Activated naive CD8-positive, alpha-beta T cell treated with anti-CD3 and anti-CD28 coated beads for 36 hours (primary cell): ENCODE measurements at regions not wholly inside any gene's neighbourhood (a gene's known extent, or its start where the extent isn't known, plus 50 kb on each side); places are given as distances from the start of the nearest gene placed in this dataset.
"Not testable (repeated sequence)": the region's sequence is repeated elsewhere in the genome, so short reads cannot be mapped to it uniquely, and the experiment has no call there.

Source experiments
- DNase-seq: peaks from one replicate; pipeline ENCODE4 v3.0.0; 2021
- H3K27ac Mint-ChIP-seq: one replicate; pipeline ENCODE4 v1.8.0; 2022; ENCODE audit warnings: mild to moderate bottlenecking, moderate library complexity, mixed read lengths
- H3K27me3 Mint-ChIP-seq: one replicate; pipeline ENCODE4 v1.8.0; 2022; ENCODE audit warnings: mild to moderate bottlenecking, mixed read lengths
- H3K36me3 Mint-ChIP-seq: one replicate; pipeline ENCODE4 v1.8.0; 2021; ENCODE audit warnings: mild to moderate bottlenecking, mixed read lengths
- H3K4me1 Mint-ChIP-seq: one replicate; pipeline ENCODE4 v1.8.0; 2021; ENCODE audit warnings: mixed read lengths
- H3K4me3 Mint-ChIP-seq: one replicate; pipeline ENCODE4 v1.8.0; 2022; ENCODE audit warnings: mild to moderate bottlenecking, moderate library complexity, mixed read lengths
- H3K9me3 Mint-ChIP-seq: one replicate; pipeline ENCODE4 v1.8.0; 2022; ENCODE audit warnings: mixed read lengths

GRCh38 chr11:13206086-13206640 is 71.4 kb upstream of the BMAL1 start:
- Mint-ChIP-seq H3K4me3 (no peak overlapping the region), H3K36me3 (no peaks in the 10 kb centered on the region), H3K27ac (no peak overlapping the region), H3K9me3 (no peaks in the 10 kb centered on the region), H3K4me1 (peaks cover 36% of the 10 kb centered on the region), H3K27me3 (no peaks in the 10 kb centered on the region)
- DNase-seq, result no peak

- Mint-ChIP-seq H3K36me3 (no peaks in the 10 kb centered on the region), H3K4me3 (peak overlapping the region; percentile 75), H3K4me1 (peaks cover 36% of the 10 kb centered on the region), H3K9me3 (no peaks in the 10 kb centered on the region), H3K27ac (peak overlapping the region; percentile 49), H3K27me3 (no peaks in the 10 kb centered on the region)
- no peak for DNase-seq
These were observed 70.3 kb upstream of the BMAL1 start for GRCh38 chr11:13207270-13207664.

GRCh38 chr11:13207665-13208594 is 69.7 kb upstream of the BMAL1 start:
- DNase-seq, result no peak
- H3K9me3 Mint-ChIP-seq, result no peaks in the 10 kb centered on the region
- H3K4me3 Mint-ChIP-seq, result peak overlapping the region; percentile 75
- H3K27ac Mint-ChIP-seq, result peak overlapping the region; percentile 63
- H3K27me3 Mint-ChIP-seq, result no peaks in the 10 kb centered on the region
- peaks cover 36% of the 10 kb centered on the region for H3K4me1 Mint-ChIP-seq
- H3K36me3 Mint-ChIP-seq, result no peaks in the 10 kb centered on the region

- Mint-ChIP-seq H3K4me3 (no peak overlapping the region), H3K4me1 (peaks cover 36% of the 10 kb centered on the region), H3K9me3 (no peaks in the 10 kb centered on the region)
These were observed 68.7 kb upstream of the BMAL1 start for GRCh38 chr11:13208921-13209320.

GRCh38 chr11:13209379-13209778 is 68.2 kb upstream of the BMAL1 start:
- H3K36me3 Mint-ChIP-seq, result no peaks in the 10 kb centered on the region
- no peak overlapping the region for H3K27ac Mint-ChIP-seq
- H3K4me3 Mint-ChIP-seq, result no peak overlapping the region
- H3K9me3 Mint-ChIP-seq, result no peaks in the 10 kb centered on the region
- H3K27me3 Mint-ChIP-seq, result no peaks in the 10 kb centered on the region
- H3K4me1 Mint-ChIP-seq, result peaks cover 36% of the 10 kb centered on the region
- no peak for DNase-seq

More at GRCh38 chr11:13208921-13209320, 68.7 kb upstream of the BMAL1 start:
- no peak for DNase-seq
- no peaks in the 10 kb centered on the region for H3K36me3 Mint-ChIP-seq
- H3K27me3 Mint-ChIP-seq, result no peaks in the 10 kb centered on the region
- no peak overlapping the region for H3K27ac Mint-ChIP-seq

GRCh38 chr11:13210424-13210823 is 67.2 kb upstream of the BMAL1 start:
- H3K4me1 Mint-ChIP-seq, result peaks cover 32% of the 10 kb centered on the region
- H3K4me3 Mint-ChIP-seq, result no peak overlapping the region
- H3K36me3 Mint-ChIP-seq, result no peaks in the 10 kb centered on the region
- H3K27me3 Mint-ChIP-seq, result no peaks in the 10 kb centered on the region
- H3K27ac Mint-ChIP-seq, result no peak overlapping the region
- no peaks in the 10 kb centered on the region for H3K9me3 Mint-ChIP-seq
- no peak for DNase-seq

GRCh38 chr11:13214276-13214675 is 63.3 kb upstream of the BMAL1 start:
- Mint-ChIP-seq H3K9me3 (no peaks in the 10 kb centered on the region), H3K27ac (no peak overlapping the region), H3K27me3 (no peaks in the 10 kb centered on the region), H3K4me1 (peaks cover 4% of the 10 kb centered on the region), H3K36me3 (no peaks in the 10 kb centered on the region), H3K4me3 (no peak overlapping the region)
- no peak for DNase-seq

- no peak for DNase-seq
- no peaks in the 10 kb centered on the region for H3K27me3 Mint-ChIP-seq
- H3K9me3 Mint-ChIP-seq, result no peaks in the 10 kb centered on the region
- H3K4me1 Mint-ChIP-seq, result no peaks in the 10 kb centered on the region
- H3K27ac Mint-ChIP-seq, result no peak overlapping the region
- no peaks in the 10 kb centered on the region for H3K36me3 Mint-ChIP-seq
- no peak overlapping the region for H3K4me3 Mint-ChIP-seq
These were observed 62.4 kb upstream of the BMAL1 start for GRCh38 chr11:13215149-13215548.

- no peak overlapping the region for H3K27ac Mint-ChIP-seq
- H3K4me3 Mint-ChIP-seq, result no peak overlapping the region
- DNase-seq, result no peak
- H3K36me3 Mint-ChIP-seq, result no peaks in the 10 kb centered on the region
- no peaks in the 10 kb centered on the region for H3K27me3 Mint-ChIP-seq
- H3K9me3 Mint-ChIP-seq, result no peaks in the 10 kb centered on the region
- H3K4me1 Mint-ChIP-seq, result no peaks in the 10 kb centered on the region
These were observed 61.4 kb upstream of the BMAL1 start for GRCh38 chr11:13216019-13216710.

- Mint-ChIP-seq H3K9me3 (no peaks in the 10 kb centered on the region), H3K27me3 (no peaks in the 10 kb centered on the region), H3K36me3 (no peaks in the 10 kb centered on the region), H3K4me3 (no peak overlapping the region), H3K27ac (no peak overlapping the region), H3K4me1 (no peaks in the 10 kb centered on the region)
- no peak for DNase-seq
These were observed 60.9 kb upstream of the BMAL1 start for GRCh38 chr11:13216711-13217075.

- not testable (repeated sequence) for H3K36me3 Mint-ChIP-seq, H3K27me3 Mint-ChIP-seq, H3K4me3 Mint-ChIP-seq, H3K9me3 Mint-ChIP-seq, H3K27ac Mint-ChIP-seq, DNase-seq, H3K4me1 Mint-ChIP-seq
These were observed 58.9 kb upstream of the BMAL1 start for GRCh38 chr11:13218685-13219084.

- DNase-seq, result no peak
- H3K4me1 Mint-ChIP-seq, result no peaks in the 10 kb centered on the region
- H3K4me3 Mint-ChIP-seq, result no peak overlapping the region
- no peaks in the 10 kb centered on the region for H3K27me3 Mint-ChIP-seq
- no peaks in the 10 kb centered on the region for H3K9me3 Mint-ChIP-seq
- H3K36me3 Mint-ChIP-seq, result no peaks in the 10 kb centered on the region
- no peak overlapping the region for H3K27ac Mint-ChIP-seq
These were observed 57.4 kb upstream of the BMAL1 start for GRCh38 chr11:13220148-13220547.

GRCh38 chr11:13221722-13222121 is 55.9 kb upstream of the BMAL1 start:
- Mint-ChIP-seq H3K27me3 (no peaks in the 10 kb centered on the region), H3K36me3 (no peaks in the 10 kb centered on the region), H3K9me3 (no peaks in the 10 kb centered on the region), H3K4me1 (no peaks in the 10 kb centered on the region), H3K4me3 (no peak overlapping the region), H3K27ac (no peak overlapping the region)
- DNase-seq, result no peak

GRCh38 chr11:13222285-13222684 is 55.3 kb upstream of the BMAL1 start:
- Mint-ChIP-seq H3K4me3 (no peak overlapping the region), H3K27ac (no peak overlapping the region), H3K9me3 (no peaks in the 10 kb centered on the region), H3K36me3 (no peaks in the 10 kb centered on the region), H3K27me3 (no peaks in the 10 kb centered on the region), H3K4me1 (no peaks in the 10 kb centered on the region)
- no peak for DNase-seq

- Mint-ChIP-seq H3K9me3 (no peaks in the 10 kb centered on the region), H3K4me1 (no peaks in the 10 kb centered on the region), H3K4me3 (no peak overlapping the region), H3K27me3 (no peaks in the 10 kb centered on the region), H3K36me3 (no peaks in the 10 kb centered on the region), H3K27ac (no peak overlapping the region)
- no peak for DNase-seq
These were observed 54.5 kb upstream of the BMAL1 start for GRCh38 chr11:13223112-13223511.
